K562 (cell line): ENCODE measurements at regions not wholly inside any gene's neighbourhood (a gene's known extent, or its start where the extent isn't known, plus 50 kb on each side); places are given as distances from the start of the nearest gene placed in this dataset.
A peak's percentile ranks its signal among the peaks of the same experiment; 100 is the strongest.

Experiments used
- ATAC-seq: fragments of 200-7000 bp; cut with Tn5 transposase; 3 replicates; pipeline ENCODE4 v1.9.1; 2020; ENCODE audit warnings: moderate library complexity
- BruUV-seq: library from RNA; stranded (reverse); fragments of 400-500 nt; replicated peaks from 2 replicates; lab custom pipeline; 2021; lab: Mats Ljungman, UMichigan
- CTCF ChIA-PET: fragments of 300-600 bp; formaldehyde crosslinking; extraction: SDS; loops from one replicate; lab custom pipeline; 2021; ENCODE audit warnings: low intra/inter-chr PET ratio; lab: Yijun Ruan, JAX
- POLR2A ChIA-PET: fragments of 300-600, 350-650 bp; sonication (Branson Sonifier 250); formaldehyde crosslinking; extraction: SDS; loops from one replicate; lab custom pipeline; 2021; ENCODE audit warnings: antibody characterized with exemption, inconsistent platforms; lab: Yijun Ruan, JAX
- DNase-seq, 4 experiments: peaks; one replicate each; pipeline versions ENCODE4 v3.0.0 to v3.0.0-alpha.2; 2011 to 2018; ENCODE audit warnings: low spot score in 3 of 4, mixed read lengths in 3 of 4; ENCODE audit errors: extremely low read depth in 1 of 4
- FAIRE-seq: peaks from 2 replicates; lab custom pipeline; 2011; peaks lifted over from hg19 to GRCh38; lab: Jason Lieb, UNC
- H2AFZ ChIP-seq: 2 replicates; pipeline ENCODE4 v1.6.0; 2011; ENCODE audit warnings: low read depth, low read length, control low read depth, inconsistent platforms
- H3K27ac ChIP-seq: fragments of 200-600 bp; 3 replicates; pipeline ENCODE4 v1.8.0; 2011; ENCODE audit warnings: low read depth, mild to moderate bottlenecking, control low read depth, inconsistent platforms, low read length, moderate library complexity, mixed read lengths; ENCODE audit errors: extremely low read depth
- H3K27me3 ChIP-seq, 2 experiments: fragments of 300-600 bp in 1 of 2; 2 replicates in 1 of 2; 3 replicates in 1 of 2; pipeline versions ENCODE4 v1.6.0 to v1.8.0; 2011; ENCODE audit warnings: inconsistent platforms in 2 of 2, low read length in 2 of 2, mild to moderate bottlenecking in 1 of 2, mixed read lengths in 1 of 2, moderate library complexity in 1 of 2; ENCODE audit not compliant: control insufficient read depth in 2 of 2, insufficient read depth in 2 of 2
- H3K36me3 ChIP-seq: fragments of 300-600 bp; 3 replicates; pipeline ENCODE4 v1.8.0; 2011; ENCODE audit warnings: mild to moderate bottlenecking, low read length, inconsistent platforms; ENCODE audit not compliant: control insufficient read depth, insufficient read depth
- H3K4me1 ChIP-seq, 2 experiments: fragments of 200-600 bp in 1 of 2; replicated peaks in 1 of 2; 2 replicates in 1 of 2; 3 replicates in 1 of 2; pipeline versions ENCODE4 v1.5.1 to v1.8.0; 2011; ENCODE audit warnings: inconsistent platforms in 2 of 2, low read length in 2 of 2, mild to moderate bottlenecking in 1 of 2, mixed read lengths in 1 of 2, moderate library complexity in 1 of 2; ENCODE audit not compliant: control insufficient read depth in 2 of 2, insufficient read depth in 2 of 2
- H3K4me2 ChIP-seq: 2 replicates; pipeline ENCODE4 v1.6.1; 2011; ENCODE audit warnings: low read length, control low read depth, inconsistent platforms, mixed read lengths; ENCODE audit not compliant: insufficient read depth
- H3K4me3 ChIP-seq: fragments of 200-600 bp; sonication (generic), shearing (Covaris generic); 2 replicates; pipeline ENCODE4 v1.5.1; 2016; ENCODE audit warnings: control low read depth, inconsistent platforms
- H3K79me2 ChIP-seq: fragments of 200-600 bp; 3 replicates; pipeline ENCODE4 v1.8.0; 2011; ENCODE audit warnings: low read length, inconsistent platforms; ENCODE audit not compliant: control insufficient read depth, insufficient read depth
- H3K9ac ChIP-seq, 2 experiments: 2 replicates each; pipeline versions ENCODE4 v1.6.0 to v1.6.1; 2011; ENCODE audit warnings: low read depth in 2 of 2, low read length in 2 of 2, control low read depth in 1 of 2, inconsistent platforms in 1 of 2, mild to moderate bottlenecking in 1 of 2, mixed read lengths in 1 of 2; ENCODE audit not compliant: insufficient read depth in 1 of 2
- H3K9me1 ChIP-seq: one replicate; pipeline ENCODE4 v1.6.0; 2011; ENCODE audit warnings: inconsistent platforms, mild to moderate bottlenecking, low read length, moderate library complexity; ENCODE audit not compliant: control insufficient read depth, insufficient read depth
- H3K9me3 ChIP-seq: replicated peaks from 2 replicates; pipeline ENCODE4 v1.5.1; 2011; ENCODE audit warnings: low read depth, low read length, inconsistent platforms; ENCODE audit not compliant: control insufficient read depth, insufficient read depth
- H4K20me1 ChIP-seq: replicated peaks from 2 replicates; pipeline ENCODE4 v1.6.1; 2011; ENCODE audit warnings: low read length, inconsistent platforms, mixed read lengths; ENCODE audit not compliant: control insufficient read depth, insufficient read depth
- ADNP ChIP-seq: fragments of 200-800 bp; sonication (Bioruptor generic); IDR thresholded peaks from 2 replicates; pipeline ENCODE4 v1.6.1; 2016; ENCODE audit warnings: missing genetic modification characterization, missing compliant biosample characterization
- CTCF ChIP-seq, 3 experiments: IDR thresholded peaks in 2 of 3; conservative IDR thresholded peaks in 1 of 3; 2 replicates each; pipeline ENCODE4 v1.5.1; 2011 to 2012; ENCODE audit warnings: low read length in 3 of 3, mild to moderate bottlenecking in 3 of 3, control low read depth in 2 of 3, improper control_type of control experiment in 1 of 3, inconsistent platforms in 1 of 3, low read depth in 1 of 3, mixed read lengths in 1 of 3, moderate library complexity in 1 of 3; ENCODE audit not compliant: insufficient read depth in 2 of 3
- MAFG ChIP-seq: fragments of 450-650 bp; conservative IDR thresholded peaks from 2 replicates; pipeline ENCODE4 v1.6.1; 2016; ENCODE audit warnings: missing genetic modification characterization, missing compliant biosample characterization
- NFYB ChIP-seq: IDR thresholded peaks from 2 replicates; pipeline ENCODE4 v1.6.1; 2011; ENCODE audit warnings: mild to moderate bottlenecking, moderate library complexity; ENCODE audit not compliant: insufficient read length; ENCODE audit errors: extremely low read depth
- RAD21 ChIP-seq, 2 experiments: fragments of 250-450 bp in 1 of 2; fragments of 450-650 bp in 1 of 2; sonication (Bioruptor Pico) in 1 of 2; formaldehyde crosslinking in 1 of 2; IDR thresholded peaks in 1 of 2; conservative IDR thresholded peaks in 1 of 2; 2 replicates each; pipeline versions ENCODE4 v1.4.0 to v1.8.0; 2020 to 2022; ENCODE audit warnings: mild to moderate bottlenecking in 2 of 2, moderate library complexity in 1 of 2
- ZFP91 ChIP-seq: sonication (generic); formaldehyde crosslinking; IDR thresholded peaks from 2 replicates; pipeline ENCODE4 v1.8.0; 2022; ENCODE audit warnings: mild to moderate bottlenecking, missing genetic modification reagents
- ZNF316 ChIP-seq: fragments of 450-650 bp; IDR thresholded peaks from 2 replicates; pipeline ENCODE4 v1.6.1; 2016
- WGBS: fragments of 100-300 bp; shearing (Covaris generic); methylation state at CpG from one replicate; pipeline ENCODE4 v1.1.6; 2016; ENCODE audit warnings: low coverage, mixed read lengths; ENCODE audit not compliant: insufficient coverage; ENCODE audit errors: missing lambda C conversion rate; 5-methylcytosine and 5-hydroxymethylcytosine counted together
- in situ Hi-C: fragments of 300-500 bp; cut with MboI; formaldehyde crosslinking; loops from 4 replicates; pipeline ENCODE4 v1.15.0; 2018; ENCODE audit warnings: inconsistent platforms, mixed read lengths
- intact Hi-C: fragments of 100-400 bp; cut with micrococcal nuclease; formaldehyde crosslinking; loops from 2 replicates; pipeline ENCODE4 v1.14.2; 2022

GRCh38 chr2:137888845-137889244 is 75.4 kb upstream of the HNMT start (continued):
- TF ChIP-seq ADNP (tag) (no peak), NFYB (no peak), CTCF (IDR thresholded peaks at IDR 0.05 in 2 of 3, conservative IDR thresholded peaks at IDR 0.05 in 1 of 3; ENCODE audit: insufficient read depth in 2 of 3, low read depth in 1 of 3, low read length in 3 of 3) (peak; percentile 38 to 71 (median 53)), ZNF316 (peak; percentile 86), RAD21 (CRISPR knock-in tag; conservative IDR thresholded peaks at IDR 0.05 in 1 of 2, IDR thresholded peaks at IDR 0.05 in 1 of 2) (peak in 1 of 2 experiments; percentile 60; a peak in 3 of 4 replicates), MAFG (tag) (peak; percentile 76)

- ATAC-seq, result no peak
- H3K4me1 ChIP-seq, result no peaks in the 10 kb centered on the region
- CTCF ChIA-PET, result no interaction called here
- no peak overlapping the region for H3K4me3 ChIP-seq
- 0% methylated on average over 2 of the region's 2 CpGs for WGBS
- TF ChIP-seq ZFP91, result no peak
- POLR2A ChIA-PET, result no interaction called here
- in situ Hi-C loops, result no loop called here
- no TSS peak for BruUV-seq
- FAIRE-seq, result no peak
- no peaks in the 10 kb centered on the region for H3K9me3 ChIP-seq
- intact Hi-C loops, result no loop called here
- DNase-seq, result no peak
- no peaks in the 10 kb centered on the region for H3K36me3 ChIP-seq
- no peaks in the 10 kb centered on the region for H4K20me1 ChIP-seq
- H3K27ac ChIP-seq, result no peak overlapping the region
- no peak overlapping the region for H3K9ac ChIP-seq
- H3K27me3 ChIP-seq, result peaks cover 0 to 4% of the 10 kb centered on the region in 2 experiments; a peak in 1 of 5 replicates
- H3K9me1 ChIP-seq, result no peaks in the 10 kb centered on the region
- H3K79me2 ChIP-seq, result no peaks in the 10 kb centered on the region
- no peak overlapping the region for H3K4me2 ChIP-seq
- no peak overlapping the region for H2AFZ ChIP-seq
Observed at GRCh38 chr2:137892739-137893138, 71.5 kb upstream of the HNMT start.
